ENCODE measurements at regions not wholly inside any gene's neighbourhood (a gene's known extent, or its start where the extent isn't known, plus 50 kb on each side); places are given as distances from the start of the nearest gene placed in this dataset.

DNA sequence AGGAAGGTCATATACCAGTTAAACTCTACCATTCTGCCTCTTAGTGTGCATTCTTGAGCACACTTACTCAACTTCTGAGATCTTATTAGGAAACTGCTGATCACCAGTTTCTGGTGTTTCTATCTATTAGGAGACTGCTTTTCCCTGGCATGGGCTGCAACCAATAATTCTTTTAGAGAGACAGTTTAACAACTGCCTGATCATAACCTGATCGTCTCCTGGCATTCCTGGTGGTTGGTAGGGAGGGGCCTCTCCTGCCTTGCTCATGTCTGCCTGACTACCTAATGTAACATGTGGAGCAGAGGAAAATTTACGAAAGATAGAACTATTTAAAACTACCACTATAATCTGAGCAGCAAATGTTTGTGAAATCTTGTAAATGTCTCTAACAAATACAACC lies 75.3 kb upstream of the MGAT4C start (continued):
- TF ChIP-seq, protein P1, sequence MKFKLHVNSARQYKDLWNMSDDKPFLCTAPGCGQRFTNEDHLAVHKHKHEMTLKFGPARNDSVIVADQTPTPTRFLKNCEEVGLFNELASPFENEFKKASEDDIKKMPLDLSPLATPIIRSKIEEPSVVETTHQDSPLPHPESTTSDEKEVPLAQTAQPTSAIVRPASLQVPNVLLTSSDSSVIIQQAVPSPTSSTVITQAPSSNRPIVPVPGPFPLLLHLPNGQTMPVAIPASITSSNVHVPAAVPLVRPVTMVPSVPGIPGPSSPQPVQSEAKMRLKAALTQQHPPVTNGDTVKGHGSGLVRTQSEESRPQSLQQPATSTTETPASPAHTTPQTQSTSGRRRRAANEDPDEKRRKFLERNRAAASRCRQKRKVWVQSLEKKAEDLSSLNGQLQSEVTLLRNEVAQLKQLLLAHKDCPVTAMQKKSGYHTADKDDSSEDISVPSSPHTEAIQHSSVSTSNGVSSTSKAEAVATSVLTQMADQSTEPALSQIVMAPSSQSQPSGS (tag by site-specific recombination; IDR thresholded peaks at IDR 0.05; ENCODE audit: low read depth): no peak
- TF ChIP-seq ZNF785 (tag by site-specific recombination; IDR thresholded peaks at IDR 0.05): no peak
- no peak for TF ChIP-seq ZNF416 (tag by site-specific recombination; IDR thresholded peaks at IDR 0.05)
- TF ChIP-seq, protein P2, sequence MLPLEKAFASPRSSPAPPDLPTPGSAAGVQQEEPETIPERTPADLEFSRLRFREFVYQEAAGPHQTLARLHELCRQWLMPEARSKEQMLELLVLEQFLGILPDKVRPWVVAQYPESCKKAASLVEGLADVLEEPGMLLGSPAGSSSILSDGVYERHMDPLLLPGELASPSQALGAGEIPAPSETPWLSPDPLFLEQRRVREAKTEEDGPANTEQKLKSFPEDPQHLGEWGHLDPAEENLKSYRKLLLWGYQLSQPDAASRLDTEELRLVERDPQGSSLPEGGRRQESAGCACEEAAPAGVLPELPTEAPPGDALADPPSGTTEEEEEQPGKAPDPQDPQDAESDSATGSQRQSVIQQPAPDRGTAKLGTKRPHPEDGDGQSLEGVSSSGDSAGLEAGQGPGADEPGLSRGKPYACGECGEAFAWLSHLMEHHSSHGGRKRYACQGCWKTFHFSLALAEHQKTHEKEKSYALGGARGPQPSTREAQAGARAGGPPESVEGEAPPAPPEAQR (tag by site-specific recombination; IDR thresholded peaks at IDR 0.05): no peak
- no peak for TF ChIP-seq BCL11B (tag by site-specific recombination; IDR thresholded peaks at IDR 0.05; ENCODE audit: low read depth)
- TF ChIP-seq HOXA7 (CRISPR knock-in tag; IDR thresholded peaks at IDR 0.05; ENCODE audit: borderline replicate concordance): no peak
- TF ChIP-seq ZNF16 (tag by site-specific recombination; IDR thresholded peaks at IDR 0.05; ENCODE audit: low read depth): no peak
- TF ChIP-seq, protein P3, sequence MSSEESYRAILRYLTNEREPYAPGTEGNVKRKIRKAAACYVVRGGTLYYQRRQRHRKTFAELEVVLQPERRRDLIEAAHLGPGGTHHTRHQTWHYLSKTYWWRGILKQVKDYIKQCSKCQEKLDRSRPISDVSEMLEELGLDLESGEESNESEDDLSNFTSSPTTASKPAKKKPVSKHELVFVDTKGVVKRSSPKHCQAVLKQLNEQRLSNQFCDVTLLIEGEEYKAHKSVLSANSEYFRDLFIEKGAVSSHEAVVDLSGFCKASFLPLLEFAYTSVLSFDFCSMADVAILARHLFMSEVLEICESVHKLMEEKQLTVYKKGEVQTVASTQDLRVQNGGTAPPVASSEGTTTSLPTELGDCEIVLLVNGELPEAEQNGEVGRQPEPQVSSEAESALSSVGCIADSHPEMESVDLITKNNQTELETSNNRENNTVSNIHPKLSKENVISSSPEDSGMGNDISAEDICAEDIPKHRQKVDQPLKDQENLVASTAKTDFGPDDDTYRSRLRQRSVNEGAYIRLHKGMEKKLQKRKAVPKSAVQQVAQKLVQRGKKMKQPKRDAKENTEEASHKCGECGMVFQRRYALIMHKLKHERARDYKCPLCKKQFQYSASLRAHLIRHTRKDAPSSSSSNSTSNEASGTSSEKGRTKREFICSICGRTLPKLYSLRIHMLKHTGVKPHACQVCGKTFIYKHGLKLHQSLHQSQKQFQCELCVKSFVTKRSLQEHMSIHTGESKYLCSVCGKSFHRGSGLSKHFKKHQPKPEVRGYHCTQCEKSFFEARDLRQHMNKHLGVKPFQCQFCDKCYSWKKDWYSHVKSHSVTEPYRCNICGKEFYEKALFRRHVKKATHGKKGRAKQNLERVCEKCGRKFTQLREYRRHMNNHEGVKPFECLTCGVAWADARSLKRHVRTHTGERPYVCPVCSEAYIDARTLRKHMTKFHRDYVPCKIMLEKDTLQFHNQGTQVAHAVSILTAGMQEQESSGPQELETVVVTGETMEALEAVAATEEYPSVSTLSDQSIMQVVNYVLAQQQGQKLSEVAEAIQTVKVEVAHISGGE (tag by site-specific recombination; conservative IDR thresholded peaks at IDR 0.05; ENCODE audit: low read depth): no peak
- TF ChIP-seq ZNF23 (tag by site-specific recombination; IDR thresholded peaks at IDR 0.05; ENCODE audit: borderline replicate concordance): no peak
- TF ChIP-seq, protein P4, sequence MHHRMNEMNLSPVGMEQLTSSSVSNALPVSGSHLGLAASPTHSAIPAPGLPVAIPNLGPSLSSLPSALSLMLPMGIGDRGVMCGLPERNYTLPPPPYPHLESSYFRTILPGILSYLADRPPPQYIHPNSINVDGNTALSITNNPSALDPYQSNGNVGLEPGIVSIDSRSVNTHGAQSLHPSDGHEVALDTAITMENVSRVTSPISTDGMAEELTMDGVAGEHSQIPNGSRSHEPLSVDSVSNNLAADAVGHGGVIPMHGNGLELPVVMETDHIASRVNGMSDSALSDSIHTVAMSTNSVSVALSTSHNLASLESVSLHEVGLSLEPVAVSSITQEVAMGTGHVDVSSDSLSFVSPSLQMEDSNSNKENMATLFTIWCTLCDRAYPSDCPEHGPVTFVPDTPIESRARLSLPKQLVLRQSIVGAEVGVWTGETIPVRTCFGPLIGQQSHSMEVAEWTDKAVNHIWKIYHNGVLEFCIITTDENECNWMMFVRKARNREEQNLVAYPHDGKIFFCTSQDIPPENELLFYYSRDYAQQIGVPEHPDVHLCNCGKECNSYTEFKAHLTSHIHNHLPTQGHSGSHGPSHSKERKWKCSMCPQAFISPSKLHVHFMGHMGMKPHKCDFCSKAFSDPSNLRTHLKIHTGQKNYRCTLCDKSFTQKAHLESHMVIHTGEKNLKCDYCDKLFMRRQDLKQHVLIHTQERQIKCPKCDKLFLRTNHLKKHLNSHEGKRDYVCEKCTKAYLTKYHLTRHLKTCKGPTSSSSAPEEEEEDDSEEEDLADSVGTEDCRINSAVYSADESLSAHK (tag by site-specific recombination; IDR thresholded peaks at IDR 0.05): no peak
- no peak for TF ChIP-seq YY2 (tag by site-specific recombination; IDR thresholded peaks at IDR 0.05)

DNA sequence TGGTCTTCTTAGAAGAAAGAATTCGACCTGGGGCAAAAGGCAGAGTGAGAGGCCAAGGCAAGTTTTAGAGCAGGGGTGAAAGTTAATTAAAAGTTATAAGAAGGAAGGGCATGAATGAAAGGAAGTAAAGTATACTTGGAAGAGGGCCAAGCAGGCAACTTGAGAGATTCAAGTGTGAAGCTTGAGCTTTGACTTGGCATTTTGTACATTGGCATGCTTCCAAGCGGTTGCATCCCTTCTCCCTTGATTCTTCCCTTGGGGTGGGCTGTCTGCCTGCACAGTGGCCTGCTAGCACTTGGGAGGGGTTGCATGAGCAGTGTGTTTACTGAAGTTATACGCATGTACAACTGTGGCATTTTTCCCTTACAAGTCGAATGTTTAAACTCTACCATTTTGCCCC lies 74.8 kb upstream of the MGAT4C start:
- ChIA-PET CTCF (no interaction called here), POLR2A (no interaction called here)
- Histone ChIP-seq H3K4me1 (ENCODE audit: control insufficient read depth, insufficient read depth, low read length) (no peaks in the 10 kb centered on the region), H3K4me3 (ENCODE audit: low read depth, low read length) (no peak overlapping the region), H3K36me3 (ENCODE audit: control insufficient read depth in 2 of 2, insufficient read depth in 1 of 2, low read length in 2 of 2) (no peaks in the 10 kb centered on the region), H3K9me3 (ENCODE audit: control insufficient read depth, insufficient read depth, low read depth, low read length) (no peaks in the 10 kb centered on the region), H3K27ac (ENCODE audit: extremely low read depth, low read depth, low read length) (no peak overlapping the region)
- no peak for TF ChIP-seq KLF10 (tag by site-specific recombination; IDR thresholded peaks at IDR 0.05)
- no peak for TF ChIP-seq MZF1 (tag by site-specific recombination; IDR thresholded peaks at IDR 0.05; ENCODE audit: borderline replicate concordance)
- no peak for TF ChIP-seq ZFP3 (tag by site-specific recombination; IDR thresholded peaks at IDR 0.05; ENCODE audit: low read depth)
- no peak for TF ChIP-seq ZNF629 (tag by site-specific recombination; IDR thresholded peaks at IDR 0.05)
- no peak for TF ChIP-seq ZNF292 (tag by site-specific recombination; IDR thresholded peaks at IDR 0.05; ENCODE audit: borderline replicate concordance, low read depth)
- TF ChIP-seq YY2 (tag by site-specific recombination; IDR thresholded peaks at IDR 0.05): no peak
- no peak for TF ChIP-seq KLF7 (tag by site-specific recombination; IDR thresholded peaks at IDR 0.05; ENCODE audit: borderline replicate concordance)
